ENCODE measurements at regions not wholly inside any gene's neighbourhood (a gene's known extent, or its start where the extent isn't known, plus 50 kb on each side); places are given as distances from the start of the nearest gene placed in this dataset.

DNA sequence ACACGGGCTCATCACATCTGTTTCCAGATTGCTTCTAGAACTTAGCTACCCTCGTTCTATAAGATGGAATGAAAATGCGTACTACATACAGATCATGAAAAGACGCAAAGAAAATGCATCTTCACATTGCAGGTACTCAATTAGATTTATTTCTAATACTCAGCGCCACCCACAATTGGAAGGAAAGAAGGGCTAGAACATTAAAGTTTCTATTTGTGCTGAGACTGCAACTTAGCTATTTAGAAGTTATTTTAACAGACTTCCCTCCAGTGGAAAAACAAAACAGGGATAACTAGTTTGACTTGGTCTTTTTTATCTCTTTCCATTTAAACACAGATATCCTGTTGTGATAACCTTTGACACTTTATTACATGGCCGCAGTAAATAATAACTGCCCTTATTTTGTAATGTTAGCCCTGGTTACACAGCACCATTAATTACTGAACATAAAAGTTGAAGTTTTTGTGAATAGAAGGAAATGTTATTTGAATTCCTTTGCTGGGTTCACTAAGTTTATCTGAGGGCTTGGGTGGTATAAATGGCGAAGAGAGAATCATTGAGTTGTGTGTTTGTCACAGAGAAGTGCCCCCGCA is 86.9 kb upstream of the SLC25A26 start:
- no peak for DNase-seq
- intact Hi-C loops (cut with DNase I) = loop anchor here (10.0 kb wide), 1 partner anchor 99 kb away; the partner anchor contains the start of gene MAGI1

DNA sequence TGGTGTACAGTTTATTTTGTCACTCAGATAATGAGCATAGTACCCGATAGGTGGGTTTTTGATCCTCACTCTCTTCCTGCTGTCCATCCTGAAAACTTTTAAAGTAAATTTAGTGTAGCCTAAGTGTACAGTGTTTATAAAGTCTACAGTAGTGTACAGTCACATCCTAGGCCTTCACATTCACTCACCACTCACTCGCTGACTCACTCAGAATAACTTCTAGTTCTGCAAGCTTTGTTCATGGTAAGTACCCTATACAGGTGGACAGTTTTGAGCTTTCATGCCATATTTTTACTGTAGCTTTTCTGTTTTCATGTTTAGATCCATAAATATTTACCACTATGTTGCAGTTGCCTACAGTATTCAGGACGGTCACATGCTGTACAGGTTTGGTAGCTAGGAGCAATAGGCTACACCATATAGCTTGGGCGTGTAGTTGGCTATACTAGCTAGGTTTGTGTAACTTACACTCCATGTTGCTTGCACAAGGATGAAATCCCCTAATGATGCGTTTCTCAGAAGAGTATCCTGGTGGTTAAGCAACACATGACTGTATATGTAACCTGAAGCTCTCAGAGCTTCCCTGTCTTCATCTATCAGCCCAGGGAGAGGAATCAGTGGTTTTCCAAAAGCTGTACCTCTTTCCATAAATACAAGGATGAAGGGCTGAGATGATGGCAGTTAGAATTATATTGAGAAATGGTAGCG is 87.6 kb upstream of the SLC25A26 start:
- no peak for DNase-seq
- intact Hi-C loops (cut with DNase I) = loop anchor here (10.0 kb wide), 1 partner anchor 98 kb away; the partner anchor contains the start of gene MAGI1

DNA sequence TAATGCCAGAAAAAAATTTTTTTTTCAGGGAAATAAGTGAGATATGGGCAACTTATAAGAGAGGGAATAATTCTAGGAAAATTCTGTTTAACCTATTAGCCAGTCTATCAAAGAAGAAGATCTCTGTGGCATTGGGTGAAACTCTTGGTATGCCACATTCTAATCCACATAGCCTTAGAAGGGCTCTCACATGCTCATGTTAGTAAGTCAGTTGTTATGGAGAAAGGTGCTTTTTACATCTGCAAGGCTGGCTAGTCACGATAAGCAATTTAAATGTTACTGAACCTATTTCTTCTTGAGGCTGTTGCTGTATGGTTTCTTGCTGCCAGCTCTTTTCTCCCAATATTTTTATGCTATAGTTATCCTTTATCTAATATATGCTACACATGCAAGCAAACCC is 89.9 kb upstream of the MAGI1 start:
- DNase-seq = no peak
- intact Hi-C loops (cut with DNase I) = no loop called here

DNA sequence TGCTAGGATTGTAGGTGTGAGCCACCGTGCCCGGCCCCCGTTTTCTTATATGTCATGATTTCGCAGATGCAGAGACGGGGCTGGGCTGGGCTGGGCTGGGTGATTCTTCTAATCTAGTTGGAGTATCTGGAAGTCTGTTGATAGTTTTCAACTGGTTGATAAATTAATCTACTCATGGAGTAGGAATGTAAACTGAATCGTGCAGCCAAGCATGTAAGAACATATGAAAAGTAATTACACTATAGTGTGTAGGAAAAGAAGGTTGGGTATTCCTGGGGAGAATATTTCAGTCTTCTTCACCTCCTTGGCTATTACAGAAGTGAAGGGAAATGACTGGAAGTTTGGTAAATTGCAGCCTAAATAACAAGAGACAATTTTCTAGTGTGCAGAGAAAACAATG is 82.6 kb upstream of the MAGI1 start:
- intact Hi-C loops (cut with DNase I) = no loop called here
- peak in 1 of 10 donors; percentile 28 for DNase-seq

DNA sequence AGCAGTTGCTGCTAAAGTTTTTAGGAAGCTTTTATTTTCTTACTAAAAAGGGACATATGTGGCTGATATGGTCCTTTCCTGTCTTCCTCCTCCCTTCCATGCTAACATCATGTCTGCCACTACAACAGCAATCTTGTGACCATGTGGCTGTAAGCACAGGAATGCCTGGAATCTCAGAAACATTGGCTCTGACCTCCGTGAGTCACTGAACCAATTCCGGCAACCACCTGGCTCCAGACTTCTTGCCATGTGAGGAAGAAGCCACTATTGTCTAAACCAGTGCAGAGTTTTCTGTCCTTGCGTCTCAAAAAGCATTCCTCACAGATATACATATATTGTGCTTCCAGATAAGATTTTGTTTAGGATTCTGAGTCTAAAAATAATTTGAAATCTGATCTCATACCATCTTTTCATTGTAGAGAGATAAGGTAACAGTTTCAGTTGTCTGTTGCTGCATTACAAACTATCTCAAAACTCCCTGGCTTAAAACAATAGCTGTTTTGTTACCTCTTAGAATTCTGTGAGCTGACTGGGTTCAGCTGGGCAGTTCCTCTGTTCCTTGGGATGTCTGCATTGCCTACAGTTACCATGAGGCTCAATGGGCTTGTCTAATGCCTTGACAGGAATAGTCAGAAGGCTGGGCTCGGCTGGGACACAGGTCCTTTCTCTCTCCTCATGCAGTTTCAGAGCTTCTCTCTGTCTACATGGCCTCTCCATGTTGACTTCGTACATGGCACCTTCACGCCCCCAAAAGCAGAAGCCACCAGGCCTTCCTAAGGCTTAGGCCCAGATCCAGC is 77.3 kb upstream of the MAGI1 start:
- peak in 2 of 10 donors; percentile 3 to 18 for DNase-seq
- intact Hi-C loops (cut with DNase I) = no loop called here

DNA sequence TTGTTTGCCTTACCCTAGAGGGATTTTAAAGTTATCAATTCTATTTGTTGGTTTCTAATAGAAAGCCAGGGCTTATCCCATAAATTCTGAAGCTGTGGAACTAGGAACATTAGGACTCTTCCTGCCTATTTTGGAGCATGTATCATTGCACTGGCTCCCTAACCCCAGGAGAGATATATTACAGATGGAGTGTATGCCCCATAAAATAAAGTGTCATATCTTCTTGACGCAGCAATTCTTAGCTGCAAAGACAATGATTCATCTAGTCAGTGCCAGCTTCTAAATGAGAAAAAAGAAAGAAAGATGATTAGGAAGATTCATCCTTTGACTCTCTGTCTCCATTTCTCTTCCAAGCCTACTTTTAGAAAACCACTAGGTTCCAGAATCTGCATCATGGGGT is 74.8 kb upstream of the MAGI1 start:
- intact Hi-C loops (cut with DNase I) = no loop called here
- no peak for DNase-seq

DNA sequence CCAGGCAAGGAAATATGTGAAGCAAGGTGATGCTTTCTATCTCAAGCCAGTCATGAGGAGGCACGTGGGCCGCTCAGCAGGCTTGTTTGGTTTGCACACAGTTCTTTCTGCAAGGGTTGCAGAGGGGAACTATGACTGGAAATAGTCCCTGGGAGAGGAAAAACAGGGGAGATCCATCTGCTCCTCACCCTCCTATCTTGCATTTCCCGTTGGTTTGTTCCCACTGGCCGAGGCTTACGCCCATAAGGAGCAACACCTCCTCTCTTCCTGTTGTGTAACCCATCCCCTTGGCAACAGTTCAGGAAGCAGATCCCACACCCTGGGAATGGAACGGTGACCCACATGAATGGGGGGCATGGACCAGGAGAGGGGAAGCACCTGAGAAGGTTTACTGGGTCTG is 72.1 kb upstream of the MAGI1 start:
- DNase-seq = no peak
- intact Hi-C loops (cut with DNase I) = no loop called here

DNA sequence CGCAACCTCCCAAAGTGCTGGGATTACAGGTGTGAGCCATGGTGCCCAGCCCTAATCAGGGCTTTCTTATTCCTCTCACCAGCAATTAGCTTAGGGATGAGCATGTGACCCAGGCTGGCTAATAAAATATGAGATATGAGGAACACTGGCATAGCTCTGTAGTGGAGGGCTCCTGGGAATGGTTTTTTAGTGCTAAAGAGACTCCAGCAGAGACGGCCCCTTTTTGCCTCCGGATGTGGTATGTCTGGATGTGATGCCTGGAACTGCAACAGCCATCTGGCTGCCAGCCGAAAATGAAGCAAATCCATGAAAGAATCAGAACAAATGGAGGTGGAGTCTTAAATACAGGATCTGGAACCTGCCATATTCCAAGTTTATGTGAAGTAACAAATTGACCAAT is 69.1 kb upstream of the MAGI1 start:
- intact Hi-C loops (cut with DNase I) = no loop called here

DNA sequence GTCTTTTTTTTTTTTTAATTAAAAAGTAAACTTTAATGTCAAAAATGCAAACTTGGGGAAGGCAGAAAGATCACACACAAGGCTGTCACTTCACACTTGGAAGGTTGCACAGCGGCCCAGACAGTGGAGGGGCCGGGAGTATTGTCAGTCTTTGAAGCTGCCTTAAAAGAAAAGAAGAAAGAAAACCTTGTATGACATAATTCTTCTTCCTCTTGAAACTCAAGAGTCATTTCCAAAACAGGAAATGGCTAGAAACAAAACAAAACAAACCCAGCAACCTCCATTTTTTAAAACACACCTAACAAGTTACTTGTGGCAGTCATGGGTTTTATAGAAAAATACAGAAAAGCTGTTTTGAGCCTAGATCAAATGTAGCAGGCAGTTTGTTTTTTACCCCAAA is 68.1 kb upstream of the MAGI1 start:
- intact Hi-C loops (cut with DNase I) = no loop called here
- DNase-seq = no peak

More for the DNA sequence above, 69.1 kb upstream of the MAGI1 start:
- no peak for DNase-seq

DNA sequence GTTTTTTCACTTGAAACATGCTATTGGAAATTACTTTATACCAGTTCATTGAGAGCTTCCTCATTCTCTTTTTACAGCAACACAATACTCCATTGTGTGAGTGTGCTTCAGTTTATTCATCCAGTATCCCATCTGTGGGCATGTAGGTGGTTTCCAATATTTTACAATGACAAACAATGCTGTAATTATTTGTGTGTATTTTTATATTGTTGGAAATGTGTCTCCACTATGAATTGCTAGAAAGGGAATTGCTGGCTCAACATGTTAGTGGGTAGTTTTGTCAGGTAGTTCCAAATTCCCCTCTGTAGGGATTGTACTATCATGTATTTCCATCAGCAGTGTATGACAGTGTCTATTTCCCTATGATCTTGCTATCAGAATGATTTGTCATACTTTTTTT is 65.8 kb upstream of the MAGI1 start:
- DNase-seq = no peak
- intact Hi-C loops (cut with DNase I) = no loop called here

DNA sequence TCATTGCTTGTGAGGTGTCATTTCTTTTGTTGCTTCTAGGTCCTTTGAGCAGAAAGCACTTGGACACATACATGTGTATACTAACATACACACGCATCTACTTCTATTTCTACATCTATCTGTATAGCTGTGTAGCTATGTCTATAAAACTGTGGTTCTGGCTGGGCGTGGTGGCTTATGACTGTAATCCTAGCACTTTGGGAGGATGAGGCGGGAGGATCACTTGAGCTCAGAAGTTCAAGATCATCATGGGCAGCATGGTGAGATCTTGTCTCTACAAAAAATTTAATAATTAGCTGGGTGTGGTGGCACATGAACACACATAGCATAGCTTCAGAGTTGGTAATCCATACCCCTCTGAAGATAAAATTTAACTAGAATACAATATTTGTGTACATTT is 65.0 kb upstream of the MAGI1 start:
- DNase-seq = no peak
- intact Hi-C loops (cut with DNase I) = no loop called here

DNA sequence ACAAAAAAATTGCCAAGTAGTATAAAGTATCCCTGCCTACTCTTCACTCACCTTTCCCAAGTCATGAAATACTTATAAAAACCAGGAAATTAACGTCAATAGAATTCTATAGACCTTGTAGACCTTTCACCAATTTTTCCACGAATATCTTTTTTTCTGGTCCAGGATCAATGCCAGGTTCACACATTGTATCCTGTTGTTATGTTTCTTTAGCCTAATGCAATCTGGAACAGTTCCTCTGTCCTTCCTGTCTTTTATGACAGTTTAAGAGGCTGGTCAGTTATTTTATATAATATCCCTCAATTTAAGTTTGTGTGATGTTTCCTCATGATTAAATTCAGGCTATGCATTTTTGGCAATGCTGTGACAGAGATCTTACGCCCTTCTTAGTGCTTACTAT is 63.2 kb upstream of the MAGI1 start:
- no peak for DNase-seq
- intact Hi-C loops (cut with DNase I) = no loop called here

DNA sequence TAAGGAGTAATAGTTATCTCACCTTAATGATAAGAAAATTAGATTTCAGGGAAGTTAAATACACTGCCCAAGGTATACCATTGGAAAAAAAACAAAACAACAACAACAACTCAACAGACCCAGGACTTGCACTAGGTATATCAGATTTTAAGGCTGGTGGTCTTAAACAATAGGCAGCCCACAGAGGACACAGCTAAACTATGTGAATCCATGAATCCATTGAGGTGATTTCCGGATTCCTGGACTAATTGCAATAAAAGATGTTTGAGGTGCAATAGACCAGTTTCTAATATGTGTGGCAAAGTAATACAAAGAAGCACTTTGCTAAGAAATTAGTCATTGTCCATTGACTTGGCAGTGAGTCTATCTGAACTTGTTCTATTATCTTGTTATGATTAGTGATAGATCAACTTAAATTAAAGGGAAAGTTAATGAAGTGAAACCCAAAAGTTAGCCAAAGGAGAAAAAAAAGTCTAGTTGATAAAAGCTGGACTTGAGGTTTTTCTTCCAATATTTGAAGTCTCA is 60.9 kb upstream of the MAGI1 start:
- no peak for DNase-seq
- intact Hi-C loops (cut with DNase I) = no loop called here

DNA sequence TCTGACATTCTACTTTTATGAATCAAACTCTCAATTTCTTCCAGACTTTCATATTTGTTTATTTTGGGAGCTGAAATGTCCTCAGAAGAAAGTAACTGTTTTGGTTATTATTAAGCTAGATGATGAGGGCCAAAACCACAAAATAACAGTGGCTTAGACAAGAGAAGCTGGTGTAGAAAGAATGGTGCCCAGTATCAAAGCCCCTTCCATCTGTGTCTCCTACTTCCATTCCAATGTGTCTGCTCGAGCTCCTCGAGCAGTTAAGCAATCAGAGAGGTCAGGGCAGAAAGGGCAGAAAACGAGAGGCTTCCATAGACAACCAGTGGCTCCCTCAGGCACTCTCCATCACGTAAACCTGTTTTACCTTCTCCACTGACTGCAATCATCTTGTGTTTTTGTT is 59.7 kb upstream of the MAGI1 start:
- intact Hi-C loops (cut with DNase I) = no loop called here
- no peak for DNase-seq

DNA sequence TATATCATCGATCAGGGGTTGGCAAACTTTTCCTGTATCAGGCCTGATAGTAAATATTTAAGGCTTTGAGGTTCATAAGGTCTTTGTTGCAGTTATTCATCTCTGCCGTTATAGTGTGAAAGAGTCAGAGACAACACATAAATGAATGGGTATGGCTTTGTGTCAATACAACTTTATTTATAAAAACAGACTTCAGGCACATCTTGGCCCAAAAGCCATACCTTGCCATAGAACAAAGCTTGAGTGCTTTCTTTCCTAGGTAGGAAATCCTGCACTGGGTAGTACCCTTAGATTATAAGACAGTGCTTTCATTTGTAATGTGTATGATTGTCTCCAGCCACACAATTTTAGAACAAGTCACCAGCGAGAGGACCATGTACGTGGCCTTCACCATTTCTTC is 58.9 kb upstream of the MAGI1 start:
- intact Hi-C loops (cut with DNase I) = no loop called here
- DNase-seq = no peak

DNA sequence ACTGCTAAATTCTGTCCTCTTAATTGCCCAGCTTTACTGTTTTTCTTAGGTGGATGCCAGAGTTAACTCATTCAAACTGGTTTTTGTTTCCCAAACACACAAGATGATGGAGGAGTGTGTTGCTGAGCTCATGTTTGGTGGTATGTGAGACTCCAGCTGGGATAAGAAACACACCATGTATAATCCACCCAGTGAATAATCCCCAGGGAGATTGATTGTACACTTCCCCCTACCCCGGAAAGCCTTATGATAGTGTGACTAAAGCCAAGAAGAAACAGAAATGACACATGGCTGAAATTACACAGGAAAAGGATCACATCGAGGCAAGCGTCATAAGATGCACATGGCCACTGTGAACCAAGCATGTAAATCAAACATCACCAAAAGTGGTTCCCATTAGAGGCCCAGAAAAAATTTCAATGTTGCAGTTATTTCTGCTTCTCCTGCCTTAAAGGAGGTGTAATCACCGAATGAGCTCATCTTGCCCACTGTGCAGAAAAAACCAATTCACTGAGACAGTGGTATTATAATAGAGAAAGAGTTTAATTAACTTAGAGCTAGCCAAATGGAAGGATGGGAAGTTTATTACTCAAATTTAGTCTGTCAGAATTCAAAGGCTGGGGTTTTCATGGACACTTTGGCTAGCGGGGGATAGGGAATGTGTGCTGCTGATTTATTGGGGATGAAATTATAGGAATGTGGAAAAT is 56.7 kb upstream of the MAGI1 start:
- intact Hi-C loops (cut with DNase I) = no loop called here
- no peak for DNase-seq

DNA sequence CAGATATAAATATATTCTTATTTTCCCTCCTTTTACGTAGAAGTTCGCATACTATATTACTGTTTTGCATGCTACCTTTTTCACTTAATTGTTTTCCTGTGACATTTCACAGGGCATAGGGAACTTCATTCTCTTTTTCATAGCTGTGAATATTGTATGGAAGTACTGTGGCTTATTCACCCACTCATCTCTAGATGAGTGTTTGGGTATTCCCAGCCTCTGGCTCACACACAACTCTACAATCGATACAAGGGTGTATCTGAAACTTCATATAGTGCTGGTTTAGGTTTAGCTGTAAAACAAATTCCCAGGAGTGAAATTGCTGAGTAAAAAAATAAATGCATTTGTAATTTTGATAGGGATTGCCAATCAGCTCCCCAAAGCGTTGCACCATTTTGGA is 55.3 kb upstream of the MAGI1 start:
- intact Hi-C loops (cut with DNase I) = no loop called here
- no peak for DNase-seq

DNA sequence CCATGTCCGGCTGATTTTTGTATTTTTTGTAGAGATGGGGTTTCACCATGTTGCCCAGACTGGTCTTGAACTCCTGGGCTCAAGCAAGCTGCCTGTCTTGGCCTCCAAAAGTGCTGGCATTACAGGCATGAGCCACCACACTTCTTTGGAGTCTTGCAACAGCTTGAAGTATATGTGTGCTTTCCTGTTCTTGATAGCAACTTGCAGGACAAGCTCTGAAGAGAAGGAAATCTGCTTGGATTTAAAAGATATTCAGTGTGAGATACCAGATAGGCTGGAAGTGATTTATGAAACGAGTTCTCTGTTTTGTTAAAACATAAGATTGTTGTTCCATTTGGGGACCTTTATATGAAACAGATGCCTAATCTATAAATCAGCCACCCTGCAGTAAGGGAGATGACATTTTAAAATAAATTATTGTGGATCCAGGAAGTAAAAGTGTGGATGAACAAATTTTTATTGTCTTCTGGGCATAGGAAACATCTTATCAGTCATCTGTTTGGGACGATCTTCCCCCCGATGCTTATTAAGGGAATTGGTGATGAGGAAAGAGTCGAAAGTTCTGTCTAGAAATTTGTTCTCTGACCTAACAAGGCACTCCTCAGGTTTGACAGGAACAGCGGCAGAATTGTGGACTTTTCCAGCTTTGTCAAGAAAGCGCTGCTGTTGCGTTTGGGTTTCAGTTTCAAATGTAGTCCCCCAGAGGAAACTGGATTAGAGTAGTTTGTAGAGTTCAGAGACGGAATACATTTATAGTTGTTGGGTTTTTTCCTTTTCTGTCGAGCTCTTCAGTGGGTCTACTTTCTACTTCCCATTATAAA is 53.7 kb upstream of the MAGI1 start:
- DNase-seq = no peak
- intact Hi-C loops (cut with DNase I) = no loop called here
